Natural killer cell (primary cell): ENCODE measurements at regions not wholly inside any gene's neighbourhood (a gene's known extent, or its start where the extent isn't known, plus 50 kb on each side); places are given as distances from the start of the nearest gene placed in this dataset.

Source experiments
- ATAC-seq, 3 donors: fragments of 150-1000 bp in 2 of 3; fragments of 200-7000 bp in 1 of 3; cut with Tn5 transposase; 1 replicate in 1 of 3; 2 replicates in 2 of 3; pipeline ENCODE4 v1.10.0; 2021; ENCODE audit warnings: mild to moderate bottlenecking in 2 of 3, moderate library complexity in 2 of 3
- DNase-seq, 2 donors: peaks; one replicate each; pipeline versions ENCODE4 v3.0.0 to v3.0.0-alpha.2; 2013 to 2021; ENCODE audit warnings: mixed read lengths in 1 of 2
- H3K27ac ChIP-seq: one replicate; pipeline ENCODE4 v1.5.1; 2013; ENCODE audit warnings: mild to moderate bottlenecking, low read length
- H3K27me3 ChIP-seq: one replicate; pipeline ENCODE4 v1.6.1; 2013; ENCODE audit warnings: low read length; ENCODE audit not compliant: control insufficient read depth, insufficient read depth
- H3K36me3 ChIP-seq: one replicate; pipeline ENCODE4 v1.6.1; 2013; ENCODE audit warnings: low read length; ENCODE audit not compliant: control insufficient read depth, insufficient read depth
- H3K4me1 ChIP-seq: one replicate; pipeline ENCODE4 v1.6.1; 2013; ENCODE audit warnings: low read length; ENCODE audit not compliant: control insufficient read depth, insufficient read depth
- H3K4me3 ChIP-seq: one replicate; pipeline ENCODE4 v1.5.1; 2013; ENCODE audit warnings: low read length
- H3K9me3 ChIP-seq: one replicate; pipeline ENCODE4 v1.6.1; 2013; ENCODE audit warnings: low read length; ENCODE audit not compliant: control insufficient read depth, insufficient read depth
- H3K27ac Mint-ChIP-seq, 2 donors: one replicate each; pipeline ENCODE4 v1.8.0; 2022; ENCODE audit warnings: mild to moderate bottlenecking in 2 of 2, mixed read lengths in 2 of 2, moderate library complexity in 1 of 2
- H3K27me3 Mint-ChIP-seq, 2 donors: one replicate each; pipeline ENCODE4 v1.8.0; 2022; ENCODE audit warnings: low read depth in 2 of 2, mixed read lengths in 2 of 2
- H3K36me3 Mint-ChIP-seq: one replicate; pipeline ENCODE4 v1.8.0; 2022; ENCODE audit warnings: mixed read lengths
- H3K4me1 Mint-ChIP-seq, 2 donors: one replicate each; pipeline ENCODE4 v1.8.0; 2022; ENCODE audit warnings: mixed read lengths in 2 of 2
- H3K4me3 Mint-ChIP-seq: one replicate; pipeline ENCODE4 v1.8.0; 2022; ENCODE audit warnings: mild to moderate bottlenecking, moderate library complexity, mixed read lengths
- H3K9me3 Mint-ChIP-seq, 2 donors: one replicate each; pipeline ENCODE4 v1.8.0; 2022; ENCODE audit warnings: mixed read lengths in 2 of 2
- WGBS: methylation state at CpG from one replicate; pipeline ENCODE4 v1.1.7; 2013; ENCODE audit warnings: missing lambda C conversion rate; ENCODE audit not compliant: insufficient coverage; 5-methylcytosine and 5-hydroxymethylcytosine counted together
- intact Hi-C: fragments of 100-400 bp; cut with micrococcal nuclease; formaldehyde crosslinking; loops from one replicate; pipeline ENCODE4 v1.14.2; 2022
- TF ChIP-seq, protein P1 (sequence below): fragments of 200-600 bp; IDR thresholded peaks from one replicate; pipeline ENCODE4 v1.8.0; 2022; ENCODE audit warnings: antibody characterized with exemption

DNA sequence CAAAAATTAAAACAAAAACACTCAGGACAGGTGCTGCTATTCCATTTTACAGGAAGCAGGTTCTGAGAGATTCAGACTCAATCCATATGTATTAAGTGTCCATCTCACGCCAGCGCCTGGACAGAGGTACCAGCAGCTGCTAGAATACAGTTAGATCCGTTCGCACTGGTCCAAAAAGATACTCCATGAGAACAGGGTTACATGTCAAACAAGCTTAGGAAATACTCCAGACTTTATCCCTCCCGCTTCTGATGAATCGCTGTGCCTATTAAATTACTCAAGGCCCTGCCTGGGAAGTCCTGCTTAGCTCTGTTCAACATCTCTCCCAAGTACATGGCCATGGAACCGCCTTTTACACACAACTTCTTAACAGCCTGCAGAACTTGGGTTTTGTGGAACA lies 50.2 kb upstream of the SLC35C1 start:
- intact Hi-C loops = no loop called here
- no peak for ATAC-seq
- Mint-ChIP-seq H3K4me1 (no peaks in the 10 kb centered on the region), H3K27ac (no peak overlapping the region), H3K9me3 (no peaks in the 10 kb centered on the region), H3K36me3 (no peaks in the 10 kb centered on the region), H3K4me3 (no peak overlapping the region), H3K27me3 (peaks cover 27 to 36% of the 10 kb centered on the region in 2 donors)
- Histone ChIP-seq H3K4me3 (no peak overlapping the region), H3K9me3 (no peaks in the 10 kb centered on the region), H3K27me3 (peaks cover 4% of the 10 kb centered on the region), H3K27ac (no peak overlapping the region), H3K4me1 (no peaks in the 10 kb centered on the region), H3K36me3 (no peaks in the 10 kb centered on the region)
- DNase-seq = no peak
- TF ChIP-seq, protein P1, sequence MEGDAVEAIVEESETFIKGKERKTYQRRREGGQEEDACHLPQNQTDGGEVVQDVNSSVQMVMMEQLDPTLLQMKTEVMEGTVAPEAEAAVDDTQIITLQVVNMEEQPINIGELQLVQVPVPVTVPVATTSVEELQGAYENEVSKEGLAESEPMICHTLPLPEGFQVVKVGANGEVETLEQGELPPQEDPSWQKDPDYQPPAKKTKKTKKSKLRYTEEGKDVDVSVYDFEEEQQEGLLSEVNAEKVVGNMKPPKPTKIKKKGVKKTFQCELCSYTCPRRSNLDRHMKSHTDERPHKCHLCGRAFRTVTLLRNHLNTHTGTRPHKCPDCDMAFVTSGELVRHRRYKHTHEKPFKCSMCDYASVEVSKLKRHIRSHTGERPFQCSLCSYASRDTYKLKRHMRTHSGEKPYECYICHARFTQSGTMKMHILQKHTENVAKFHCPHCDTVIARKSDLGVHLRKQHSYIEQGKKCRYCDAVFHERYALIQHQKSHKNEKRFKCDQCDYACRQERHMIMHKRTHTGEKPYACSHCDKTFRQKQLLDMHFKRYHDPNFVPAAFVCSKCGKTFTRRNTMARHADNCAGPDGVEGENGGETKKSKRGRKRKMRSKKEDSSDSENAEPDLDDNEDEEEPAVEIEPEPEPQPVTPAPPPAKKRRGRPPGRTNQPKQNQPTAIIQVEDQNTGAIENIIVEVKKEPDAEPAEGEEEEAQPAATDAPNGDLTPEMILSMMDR = no peak
- WGBS = 91% methylated on average over 7 of the region's 7 CpGs

DNA sequence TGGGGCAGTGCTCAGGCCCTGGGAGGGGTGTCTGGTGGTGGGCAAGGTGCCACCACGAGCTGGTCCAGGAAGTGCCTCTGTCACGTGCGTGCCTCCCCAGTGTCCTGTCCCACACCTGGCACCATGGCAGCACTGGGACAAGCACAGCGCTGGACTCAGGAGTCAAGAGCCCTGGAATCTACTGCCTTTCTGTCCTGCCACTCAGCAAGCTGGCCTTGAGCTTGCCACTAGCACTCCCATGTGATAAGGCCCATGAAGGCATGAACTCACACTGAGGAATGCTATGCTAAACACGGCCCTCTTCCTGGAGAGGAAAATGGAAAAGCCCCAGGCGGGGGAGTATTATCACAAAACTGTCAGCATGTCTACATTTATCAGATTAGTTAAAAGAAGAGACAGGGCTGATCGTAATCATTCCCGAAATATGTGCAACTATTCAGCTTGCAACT lies 50.7 kb upstream of the SLC35C1 start:
- H3K4me3 Mint-ChIP-seq = no peak overlapping the region
- H3K36me3 Mint-ChIP-seq = no peaks in the 10 kb centered on the region
- no peaks in the 10 kb centered on the region for H3K9me3 ChIP-seq
- H3K9me3 Mint-ChIP-seq = no peaks in the 10 kb centered on the region
- H3K27ac ChIP-seq = no peak overlapping the region
- TF ChIP-seq, protein P1 = no peak
- WGBS = 73% methylated on average over 8 of the region's 8 CpGs
- H3K4me1 Mint-ChIP-seq = no peaks in the 10 kb centered on the region
- no peaks in the 10 kb centered on the region for H3K36me3 ChIP-seq
- H3K27me3 ChIP-seq = peaks cover 4% of the 10 kb centered on the region
- no peaks in the 10 kb centered on the region for H3K4me1 ChIP-seq
- H3K4me3 ChIP-seq = no peak overlapping the region
- peaks cover 32 to 38% of the 10 kb centered on the region in 2 donors for H3K27me3 Mint-ChIP-seq
- no peak overlapping the region for H3K27ac Mint-ChIP-seq
- ATAC-seq = no peak
- no peak for DNase-seq
- intact Hi-C loops = no loop called here

DNA sequence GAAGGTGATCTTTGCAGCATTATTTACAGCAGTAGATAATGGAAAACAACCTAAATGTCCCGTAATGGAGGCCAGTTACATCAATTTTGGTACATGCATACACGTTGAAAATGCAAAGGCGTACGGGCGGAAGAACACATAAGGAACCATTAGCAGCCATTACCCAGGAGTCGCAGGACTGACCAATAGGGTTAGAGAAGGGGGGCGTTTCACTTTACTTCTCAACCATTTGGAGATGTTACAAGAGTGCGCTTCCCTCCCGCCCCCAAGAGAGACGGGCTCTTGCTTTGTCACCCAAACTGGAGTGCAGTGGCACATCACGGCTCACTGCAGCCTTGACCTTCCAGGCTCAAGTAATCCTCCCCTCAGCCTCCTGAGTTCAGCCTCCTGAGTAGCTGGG lies 52.8 kb upstream of the SLC35C1 start:
- H3K27ac Mint-ChIP-seq = no peak overlapping the region
- Histone ChIP-seq H3K9me3 (no peaks in the 10 kb centered on the region), H3K27ac (no peak overlapping the region), H3K4me3 (no peak overlapping the region), H3K27me3 (peaks cover 4% of the 10 kb centered on the region), H3K4me1 (no peaks in the 10 kb centered on the region), H3K36me3 (no peaks in the 10 kb centered on the region)
- WGBS = 90% methylated on average over 11 of the region's 11 CpGs
- TF ChIP-seq, protein P1 = no peak
- ATAC-seq (no peak), DNase-seq (no peak)
- no peak overlapping the region for H3K4me3 Mint-ChIP-seq
- intact Hi-C loops = no loop called here
- H3K36me3 Mint-ChIP-seq = no peaks in the 10 kb centered on the region
- H3K27me3 Mint-ChIP-seq = peaks cover 38 to 39% of the 10 kb centered on the region in 2 donors
- no peaks in the 10 kb centered on the region for H3K9me3 Mint-ChIP-seq
- H3K4me1 Mint-ChIP-seq = no peaks in the 10 kb centered on the region

DNA sequence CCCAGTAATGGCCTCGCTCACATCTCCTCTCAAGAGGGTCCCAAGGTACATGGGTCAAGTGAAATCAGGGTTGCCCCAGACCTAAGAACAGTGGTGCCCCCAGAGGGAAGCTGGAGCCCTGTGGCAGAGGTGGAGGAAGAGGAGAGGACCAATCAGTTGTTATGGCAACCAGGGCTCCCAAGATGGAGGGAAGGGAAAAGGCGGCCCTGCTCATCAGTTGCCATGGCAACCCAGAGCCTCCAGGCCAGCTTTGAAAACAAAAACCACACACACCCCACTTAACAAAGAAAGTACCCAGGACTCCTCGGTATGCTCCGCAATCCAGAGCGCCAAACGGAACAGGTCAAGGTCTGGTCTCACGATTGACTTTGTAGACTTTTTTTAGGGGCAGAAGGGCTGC lies 53.5 kb upstream of the SLC35C1 start:
- Mint-ChIP-seq H3K27ac (no peak overlapping the region), H3K9me3 (no peaks in the 10 kb centered on the region), H3K4me3 (no peak overlapping the region), H3K27me3 (peaks cover 36 to 41% of the 10 kb centered on the region in 2 donors), H3K36me3 (no peaks in the 10 kb centered on the region), H3K4me1 (no peaks in the 10 kb centered on the region)
- Histone ChIP-seq H3K4me1 (no peaks in the 10 kb centered on the region), H3K36me3 (no peaks in the 10 kb centered on the region), H3K9me3 (no peaks in the 10 kb centered on the region), H3K27me3 (peaks cover 4% of the 10 kb centered on the region), H3K4me3 (no peak overlapping the region), H3K27ac (no peak overlapping the region)
- WGBS = 64% methylated on average over 7 of the region's 7 CpGs
- intact Hi-C loops = no loop called here
- DNase-seq = no peak
- TF ChIP-seq, protein P1 = no peak
- ATAC-seq = no peak
